ENCODE measurements at regions not wholly inside any gene's neighbourhood (a gene's known extent, or its start where the extent isn't known, plus 50 kb on each side); places are given as distances from the start of the nearest gene placed in this dataset. TPM values are rescaled to one million over a fixed set of nuclear protein-coding genes. Genes with fewer than 3 reads are reported as not detected.

- Histone ChIP-seq H2AFZ (ENCODE audit: low read length) (no peak overlapping the region), H3K9me2 (ENCODE audit: insufficient read depth, low read length) (no peaks in the 10 kb centered on the region), H4K20me1 (ENCODE audit: insufficient read depth, low read length) (no peaks in the 10 kb centered on the region), H3K27ac (ENCODE audit: low read depth, low read length, poor library complexity, severe bottlenecking) (no peak overlapping the region), H3K9me3 (ENCODE audit: low read length) (peaks cover 11% of the 10 kb centered on the region; the same call in 1 of the 2 replicates), H3K4me1 (ENCODE audit: insufficient read depth, low read length, poor library complexity, severe bottlenecking) (no peaks in the 10 kb centered on the region), H3K36me3 (ENCODE audit: insufficient read depth, low read length) (no peaks in the 10 kb centered on the region), H3K4me2 (ENCODE audit: low read length) (no peak overlapping the region), H3K79me2 (ENCODE audit: insufficient read depth, low read depth, low read length) (no peaks in the 10 kb centered on the region), H3K4me3 (ENCODE audit: low read depth, low read length, poor library complexity, severe bottlenecking) (no peak overlapping the region)
- no peak for DNase-seq (ENCODE audit: low spot score)
- ChIA-PET POLR2A (no interaction called here), CTCF (ENCODE audit: unreplicated experiment) (no interaction called here)
- TF ChIP-seq EZH2phosphoT487 (IDR thresholded peaks at IDR 0.05; ENCODE audit: borderline replicate concordance, low read depth, low read length) (no peak), CTCF (conservative IDR thresholded peaks at IDR 0.05; ENCODE audit: low read length) (no peak)
- intact Hi-C loops (cut with micrococcal nuclease; ENCODE audit: unreplicated experiment): no loop called here
- no TSS peak for BruUV-seq (replicated peaks)
Observed at GRCh38 chr5:179397516-179397915, 52.3 kb upstream of the ADAMTS2 start.

Small RNAs in the stretch of these regions (small RNA-seq; reads per million reads assigned to genes)
- gene RF00015: not detected

Measured in OCI-LY7 (cell line).